EL (cell line): ENCODE measurements at regions not wholly inside any gene's neighbourhood (a gene's known extent, or its start where the extent isn't known, plus 50 kb on each side); places are given as distances from the start of the nearest gene placed in this dataset.

ENCODE experiments used
- DNase-seq: peaks from one replicate; pipeline ENCODE4 v3.0.0-alpha.2; 2016

DNA sequence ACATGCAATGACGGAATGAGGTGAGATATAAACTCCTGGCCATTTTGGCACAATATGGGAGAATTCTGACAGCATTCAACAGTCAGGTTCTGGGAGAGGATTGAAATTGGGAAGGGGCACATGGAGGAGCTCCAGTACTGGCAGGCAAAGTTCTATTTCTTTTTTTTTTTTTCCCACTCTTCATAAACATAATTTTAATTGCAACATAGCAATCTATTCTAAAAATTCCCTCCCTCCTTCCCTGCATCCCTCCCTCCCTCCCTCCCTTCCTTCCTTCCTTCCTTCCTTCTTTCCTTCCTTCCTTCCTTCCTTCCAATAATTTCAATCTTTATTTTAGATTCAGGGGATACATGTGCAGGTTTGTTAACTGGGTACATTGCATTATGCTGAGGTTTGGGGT, 93.2 kb downstream of the PTCSC3 start:
- no peak for DNase-seq

- no peak for DNase-seq
Measured at GRCh38 chr14:36078080-36078479, 98.4 kb downstream of the PTCSC3 start.

DNA sequence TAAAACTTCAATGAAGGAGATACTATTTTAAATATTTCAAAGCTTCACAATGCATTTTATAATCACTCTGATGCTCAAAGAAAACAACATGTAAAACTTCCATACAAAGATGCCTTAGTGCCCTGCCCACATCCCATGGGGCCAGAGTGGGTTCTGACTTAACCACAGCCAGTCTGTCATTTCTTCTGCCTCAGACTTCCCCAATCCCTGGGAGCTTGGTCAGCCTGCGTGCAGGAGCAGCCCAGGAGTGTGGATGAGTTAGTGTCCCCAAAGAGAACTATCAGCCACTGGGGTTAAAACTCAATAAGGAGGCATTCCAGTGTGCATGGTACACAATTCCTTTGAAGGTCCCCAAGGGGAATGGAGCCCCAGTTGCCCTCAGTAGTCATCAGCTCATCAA, 100.3 kb downstream of the PTCSC3 start:
- DNase-seq = no peak

DNA sequence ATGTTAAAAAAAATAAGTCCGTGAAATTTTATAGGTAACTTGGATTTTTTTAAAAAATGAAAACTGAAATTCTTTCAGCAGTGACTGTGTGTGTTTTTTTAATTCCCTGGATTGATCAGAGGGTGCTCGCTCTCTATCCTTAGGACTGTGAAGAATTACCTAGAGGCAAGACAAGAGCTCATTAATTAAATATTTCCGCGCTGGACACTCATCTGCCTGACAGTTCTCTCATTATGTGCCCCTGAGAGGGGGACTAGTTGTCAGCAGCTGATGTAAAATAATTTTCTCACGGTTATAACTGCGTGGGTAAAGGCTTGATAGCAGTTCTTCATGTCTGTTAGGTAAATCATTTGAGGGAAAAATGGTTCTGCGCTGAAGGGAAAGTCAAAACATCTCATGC, 101.3 kb downstream of the PTCSC3 start:
- DNase-seq = no peak

DNA sequence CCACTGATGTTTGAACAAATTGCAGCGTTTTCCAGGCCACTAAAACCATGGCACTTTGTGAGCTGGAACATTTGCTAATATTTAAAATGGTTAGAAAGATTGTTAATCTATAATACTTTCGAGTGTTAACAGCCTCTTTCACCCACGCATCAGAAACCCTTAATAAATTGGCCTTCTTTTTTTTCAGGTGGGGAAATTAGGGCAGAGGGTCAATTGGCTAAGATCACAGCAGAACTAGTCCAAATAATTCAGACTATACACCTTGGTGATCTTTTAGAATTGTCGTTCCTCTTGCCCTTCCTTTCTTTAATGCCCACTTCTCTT, 105.8 kb downstream of the PTCSC3 start:
- DNase-seq = no peak

GRCh38 chr14:36070031-36070719, 106.3 kb downstream of the PTCSC3 start:
- peak; percentile 48 for DNase-seq

DNA sequence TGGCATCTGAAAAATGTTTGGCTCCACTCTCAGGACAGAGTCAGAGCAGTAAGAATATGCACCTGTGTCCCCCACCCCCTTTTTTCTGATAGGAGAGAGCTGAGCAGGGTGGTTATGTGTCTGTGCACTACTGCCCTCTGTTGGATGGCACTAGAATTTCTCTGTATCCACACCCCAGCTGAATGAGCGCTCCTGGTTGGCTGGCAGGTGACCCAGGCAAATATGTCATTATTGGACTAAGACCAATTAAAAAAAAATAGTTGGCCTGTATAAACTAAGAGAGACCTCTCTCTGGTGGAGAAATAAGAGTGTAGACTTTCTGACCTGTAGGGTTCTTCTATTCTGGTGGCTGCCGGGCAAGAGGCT, 107.0 kb downstream of the PTCSC3 start:
- peak; percentile 26 for DNase-seq

GRCh38 chr14:36068777-36069534, 107.6 kb downstream of the PTCSC3 start:
- peak; percentile 24 for DNase-seq

DNA sequence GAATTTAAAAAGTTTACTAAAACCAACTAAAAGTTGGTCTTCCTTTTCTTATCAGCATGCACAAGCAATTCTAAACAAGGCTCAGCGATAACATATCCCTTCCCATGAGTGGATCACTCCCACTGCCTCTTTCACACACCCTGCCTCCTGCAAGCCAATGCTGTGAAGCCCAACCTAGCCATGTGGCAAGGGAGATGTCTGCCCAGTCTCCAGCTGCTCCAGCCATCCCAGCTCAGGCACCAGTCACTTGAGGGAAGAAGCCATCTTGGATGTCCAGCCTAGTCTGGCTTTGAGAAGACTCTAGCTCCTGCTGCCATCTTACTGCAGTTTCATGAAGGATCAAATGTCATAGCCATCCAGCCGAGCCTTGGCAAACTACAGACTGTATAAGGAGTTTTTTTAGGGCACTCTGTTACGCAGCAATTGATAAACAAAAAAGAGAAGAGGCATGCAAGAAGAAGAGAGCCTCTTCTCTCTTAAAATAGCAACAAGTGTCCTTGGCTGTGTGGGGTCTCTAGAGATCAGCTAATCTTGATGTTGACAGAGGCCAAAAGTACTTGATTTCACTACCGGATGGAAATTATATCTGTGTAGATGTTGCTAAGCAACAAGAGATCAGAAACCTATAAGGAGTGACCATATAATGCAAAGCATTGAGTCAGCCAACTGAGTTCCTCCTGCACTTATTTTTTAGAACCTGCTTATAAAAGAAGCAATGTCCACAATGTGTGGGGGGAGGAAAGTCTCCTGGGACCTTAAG, 108.9 kb downstream of the PTCSC3 start:
- no peak for DNase-seq

GRCh38 chr14:36066636-36067035, 109.9 kb downstream of the PTCSC3 start:
- no peak for DNase-seq

DNA sequence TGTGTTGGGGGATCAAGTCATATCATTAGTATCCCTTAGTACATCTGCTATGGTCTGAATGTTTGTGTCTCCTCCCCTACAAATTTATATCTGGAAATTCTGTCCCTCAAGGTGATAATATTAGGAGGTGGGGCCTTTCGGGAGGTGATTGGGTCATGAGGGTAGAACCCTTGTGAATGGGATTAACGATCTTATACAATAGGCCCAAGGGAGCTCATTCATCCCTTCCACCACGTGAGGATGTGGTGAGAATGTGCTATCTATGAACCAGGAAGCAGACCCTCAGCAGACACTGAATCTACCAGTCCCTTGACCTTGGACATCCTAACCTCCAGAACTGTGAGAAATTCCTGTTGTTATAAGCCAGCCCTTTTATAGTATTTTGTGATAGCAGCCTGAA, 110.7 kb downstream of the PTCSC3 start:
- DNase-seq = no peak

GRCh38 chr14:36059531-36059930, 117.0 kb downstream of the PTCSC3 start:
- no peak for DNase-seq

DNA sequence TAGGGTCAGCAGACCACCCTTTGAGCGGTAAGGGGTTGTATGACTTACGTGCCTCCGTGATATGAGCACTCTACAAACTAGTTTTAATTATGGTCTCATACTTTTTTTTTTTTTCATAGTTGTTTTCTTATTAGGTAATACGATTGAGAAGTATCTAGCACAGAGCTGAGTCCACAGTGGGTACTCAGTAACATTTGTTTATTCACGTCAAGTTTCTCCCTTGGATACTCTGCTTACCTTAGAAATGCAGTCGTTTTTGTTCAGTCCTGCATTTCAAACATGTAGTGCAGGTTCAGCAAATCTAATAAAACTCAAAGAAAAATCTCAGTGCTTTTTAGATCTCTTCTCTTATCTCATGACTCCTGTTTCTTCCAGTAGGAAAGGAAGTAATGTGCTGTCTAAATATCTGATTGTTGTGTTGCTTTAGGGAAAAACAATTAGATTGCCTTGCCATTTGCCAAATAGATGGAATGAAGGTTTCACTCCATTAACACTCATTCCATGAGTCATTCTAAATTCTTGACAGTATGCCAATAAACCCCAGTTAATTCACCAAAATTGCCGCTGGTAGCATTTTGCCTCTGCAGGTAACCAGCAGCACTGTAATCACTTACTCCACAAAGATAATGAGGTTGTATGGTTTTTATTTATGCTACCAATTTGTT, 118.9 kb downstream of the PTCSC3 start:
- no peak for DNase-seq

GRCh38 chr14:36056845-36057244, 119.7 kb downstream of the PTCSC3 start:
- no peak for DNase-seq

GRCh38 chr14:36055681-36056225, 120.8 kb downstream of the PTCSC3 start:
- no peak for DNase-seq

DNA sequence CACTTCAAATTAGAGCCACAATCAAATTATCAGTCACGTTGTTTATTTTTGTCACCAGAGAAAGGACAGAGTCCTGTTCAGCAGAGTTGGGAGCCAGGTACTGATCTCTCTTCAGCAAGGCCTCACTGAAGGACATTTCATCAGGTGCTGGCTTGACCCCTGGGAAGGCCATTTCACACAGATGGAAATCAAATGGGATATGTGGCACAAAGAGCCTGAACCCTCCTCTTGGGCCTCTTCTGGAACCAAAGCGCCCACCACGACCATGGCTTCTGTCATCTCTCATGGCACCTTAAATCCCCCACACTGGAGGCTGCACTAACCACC, 121.5 kb downstream of the PTCSC3 start:
- no peak for DNase-seq

DNA sequence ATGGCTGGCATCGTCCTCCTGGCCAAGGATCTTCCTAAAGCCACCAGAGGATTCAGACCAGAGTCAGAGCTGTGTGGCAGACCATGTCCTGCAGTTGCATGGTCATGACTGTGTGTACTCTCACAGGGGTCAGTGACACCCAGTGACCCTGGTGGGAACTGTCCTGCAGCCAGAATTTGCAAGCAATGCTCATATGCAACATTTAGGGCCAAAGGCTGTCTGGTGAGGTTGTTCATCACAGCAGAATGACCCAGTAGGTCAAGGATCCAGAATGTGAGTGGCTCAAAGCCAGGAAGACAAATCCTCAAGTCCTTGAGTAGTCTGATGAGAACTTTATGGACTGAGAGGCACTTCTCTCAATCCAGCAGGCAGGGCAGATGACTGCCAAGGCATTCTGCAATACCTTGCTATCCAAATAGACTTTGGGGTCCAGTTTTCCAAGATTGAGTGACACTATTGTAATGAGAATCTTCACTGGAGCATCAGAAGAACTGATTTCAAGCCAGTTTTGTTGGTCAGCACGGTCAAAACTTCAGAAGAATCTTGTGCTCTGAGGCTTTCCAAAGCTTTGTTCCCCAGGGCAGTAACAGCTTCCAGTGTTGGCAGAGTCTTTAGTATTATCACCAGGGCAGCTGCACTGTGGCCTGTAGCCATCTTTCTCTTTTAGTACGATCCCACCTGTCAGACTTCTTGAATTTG, 122.0 kb downstream of the PTCSC3 start:
- no peak for DNase-seq

GRCh38 chr14:36052681-36053080, 123.8 kb downstream of the PTCSC3 start:
- no peak for DNase-seq

DNA sequence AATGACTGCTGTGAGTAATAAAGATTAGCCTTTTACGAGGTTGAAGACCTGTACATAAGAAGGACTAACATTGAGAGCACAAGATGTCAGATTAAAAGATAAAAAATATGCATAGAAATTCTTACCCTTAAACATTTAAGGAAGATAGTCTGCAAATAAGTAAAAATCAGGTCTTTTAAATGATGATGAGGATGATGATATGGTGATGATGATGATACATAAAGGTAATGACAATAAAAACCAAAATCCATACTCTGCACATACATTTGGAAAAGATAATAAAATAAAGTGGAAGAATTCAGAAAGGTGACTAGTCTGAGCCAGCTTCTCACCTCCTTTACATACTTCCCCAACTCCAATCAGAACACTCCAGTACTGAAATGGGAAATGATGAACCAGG, 124.5 kb downstream of the PTCSC3 start:
- no peak for DNase-seq

DNA sequence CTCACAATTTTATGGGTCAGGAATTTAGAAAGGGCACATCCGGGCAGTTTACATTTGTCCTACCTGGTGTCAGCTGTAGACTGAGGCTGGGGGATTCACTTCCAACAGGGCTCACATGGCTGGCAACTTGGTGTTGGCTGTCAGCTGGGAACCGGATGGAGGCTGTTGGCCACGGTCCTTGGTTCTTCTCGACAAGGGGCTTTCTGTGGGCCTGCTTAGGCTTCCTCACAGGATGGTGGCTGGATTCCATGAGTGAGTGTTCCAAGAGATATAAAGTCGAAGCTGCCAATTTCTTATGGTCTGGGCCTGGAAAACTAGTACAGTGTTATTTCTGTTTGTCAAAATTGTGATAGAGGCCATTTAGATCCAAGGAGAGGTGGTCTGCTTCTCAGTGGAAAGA, 127.9 kb downstream of the PTCSC3 start:
- DNase-seq = no peak

GRCh38 chr14:36047912-36048311, 128.6 kb downstream of the PTCSC3 start:
- DNase-seq = no peak

GRCh38 chr14:36035675-36036074, 140.8 kb downstream of the PTCSC3 start:
- DNase-seq = no peak

DNA sequence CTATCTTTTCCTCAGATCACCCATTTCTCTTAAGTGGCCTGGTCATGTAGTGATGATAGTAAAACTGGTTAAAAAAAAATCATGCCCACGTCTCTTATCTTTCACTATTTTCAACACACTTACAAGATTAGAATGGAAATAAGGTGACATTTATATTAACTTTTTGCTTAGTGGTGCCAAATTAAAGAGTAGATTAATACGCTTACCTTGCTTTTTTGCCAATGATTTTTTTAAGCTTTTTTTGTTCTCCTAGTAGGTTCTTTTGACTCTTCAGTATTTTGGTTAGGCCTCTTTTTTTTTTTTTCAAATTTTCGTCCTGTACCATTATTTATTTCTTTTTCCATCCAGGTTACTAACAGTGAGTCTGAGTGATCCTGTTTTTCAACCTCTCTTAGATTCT, 147.9 kb downstream of the PTCSC3 start:
- DNase-seq = no peak
